ENCODE measurements at regions not wholly inside any gene's neighbourhood (a gene's known extent, or its start where the extent isn't known, plus 50 kb on each side); places are given as distances from the start of the nearest gene placed in this dataset.

GRCh38 chr17:15119968-15120367 is 145.2 kb downstream of the PMP22 start:
- H3K9ac ChIP-seq (ENCODE audit: low read length in 5 of 5) = no peak overlapping the region
- peaks cover 0 to 7% (median 3%) of the 10 kb centered on the region in 5 donors for H3K27me3 ChIP-seq (ENCODE audit: control insufficient read depth in 5 of 5, insufficient read depth in 4 of 5, low read length in 5 of 5)
- H3K27ac ChIP-seq (ENCODE audit: low read depth, low read length) = no peak overlapping the region
- no peaks in the 10 kb centered on the region for H3K36me3 ChIP-seq (ENCODE audit: control insufficient read depth in 5 of 5, insufficient read depth in 5 of 5, low read length in 5 of 5)
- H3K4me1 ChIP-seq (ENCODE audit: control insufficient read depth in 5 of 5, insufficient read depth in 5 of 5, low read length in 5 of 5) = peaks cover 0 to 6% (median 0%) of the 10 kb centered on the region in 5 donors
- H3K4me3 ChIP-seq (ENCODE audit: low read depth in 1 of 5, low read length in 5 of 5) = no peak overlapping the region
- H3K9me3 ChIP-seq (ENCODE audit: control insufficient read depth in 5 of 5, low read length in 5 of 5) = peaks cover 0 to 19% (median 8%) of the 10 kb centered on the region in 5 donors

DNA sequence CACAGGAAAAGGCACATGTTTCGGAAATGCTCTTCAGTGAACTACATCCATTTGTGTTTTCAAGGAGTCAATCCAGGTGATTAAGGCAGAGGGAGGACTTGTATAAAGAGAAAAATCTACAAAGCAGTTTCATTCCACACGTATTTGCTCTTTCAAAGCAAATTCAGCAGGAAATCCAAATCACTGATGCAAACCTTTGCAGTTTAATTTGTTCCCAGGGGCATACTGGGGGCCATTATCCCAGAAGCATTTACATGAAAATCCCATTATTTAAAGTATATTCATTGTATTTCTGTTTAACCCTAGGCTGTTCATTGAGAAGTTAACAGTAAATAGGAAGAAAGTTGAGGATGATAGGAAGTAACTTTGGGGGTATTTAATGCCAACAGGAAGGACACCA is 147.9 kb downstream of the PMP22 start:
- Histone ChIP-seq H3K9me3 (ENCODE audit: control insufficient read depth in 5 of 5, low read length in 5 of 5) (peaks cover 0 to 19% (median 8%) of the 10 kb centered on the region in 5 donors), H3K4me3 (ENCODE audit: low read depth in 1 of 5, low read length in 5 of 5) (no peak overlapping the region), H3K27ac (ENCODE audit: low read depth, low read length) (no peak overlapping the region), H3K4me1 (ENCODE audit: control insufficient read depth in 5 of 5, insufficient read depth in 5 of 5, low read length in 5 of 5) (peaks cover 0 to 6% (median 0%) of the 10 kb centered on the region in 5 donors), H3K36me3 (ENCODE audit: control insufficient read depth in 5 of 5, insufficient read depth in 5 of 5, low read length in 5 of 5) (no peaks in the 10 kb centered on the region), H3K9ac (ENCODE audit: low read length in 5 of 5) (no peak overlapping the region), H3K27me3 (ENCODE audit: control insufficient read depth in 5 of 5, insufficient read depth in 4 of 5, low read length in 5 of 5) (peaks cover 0 to 4% (median 0%) of the 10 kb centered on the region in 5 donors)

GRCh38 chr17:15112846-15113617 is 152.1 kb downstream of the PMP22 start:
- H3K27ac ChIP-seq (ENCODE audit: low read depth, low read length) = no peak overlapping the region
- H3K9ac ChIP-seq (ENCODE audit: low read length in 5 of 5) = no peak overlapping the region
- no peaks in the 10 kb centered on the region for H3K4me1 ChIP-seq (ENCODE audit: control insufficient read depth in 5 of 5, insufficient read depth in 5 of 5, low read length in 5 of 5)
- peaks cover 0 to 19% (median 8%) of the 10 kb centered on the region in 5 donors for H3K9me3 ChIP-seq (ENCODE audit: control insufficient read depth in 5 of 5, low read length in 5 of 5)
- H3K36me3 ChIP-seq (ENCODE audit: control insufficient read depth in 5 of 5, insufficient read depth in 5 of 5, low read length in 5 of 5) = no peaks in the 10 kb centered on the region
- H3K27me3 ChIP-seq (ENCODE audit: control insufficient read depth in 5 of 5, insufficient read depth in 4 of 5, low read length in 5 of 5) = peaks cover 0 to 2% (median 0%) of the 10 kb centered on the region in 5 donors
- H3K4me3 ChIP-seq (ENCODE audit: low read depth in 1 of 5, low read length in 5 of 5) = no peak overlapping the region

- Histone ChIP-seq H3K4me1 (ENCODE audit: control insufficient read depth in 5 of 5, insufficient read depth in 5 of 5, low read length in 5 of 5) (no peaks in the 10 kb centered on the region), H3K9ac (ENCODE audit: low read length in 5 of 5) (no peak overlapping the region), H3K27ac (ENCODE audit: low read depth, low read length) (no peak overlapping the region), H3K36me3 (ENCODE audit: control insufficient read depth in 5 of 5, insufficient read depth in 5 of 5, low read length in 5 of 5) (no peaks in the 10 kb centered on the region), H3K9me3 (ENCODE audit: control insufficient read depth in 5 of 5, low read length in 5 of 5) (no peaks in the 10 kb centered on the region), H3K4me3 (ENCODE audit: low read depth in 1 of 5, low read length in 5 of 5) (no peak overlapping the region), H3K27me3 (ENCODE audit: control insufficient read depth in 5 of 5, insufficient read depth in 4 of 5, low read length in 5 of 5) (no peaks in the 10 kb centered on the region)
These were observed 155.5 kb downstream of the PMP22 start for GRCh38 chr17:15109608-15110007.

- H3K27me3 ChIP-seq (ENCODE audit: control insufficient read depth in 5 of 5, insufficient read depth in 4 of 5, low read length in 5 of 5) = no peaks in the 10 kb centered on the region
- no peaks in the 10 kb centered on the region for H3K4me1 ChIP-seq (ENCODE audit: control insufficient read depth in 5 of 5, insufficient read depth in 5 of 5, low read length in 5 of 5)
- no peaks in the 10 kb centered on the region for H3K36me3 ChIP-seq (ENCODE audit: control insufficient read depth in 5 of 5, insufficient read depth in 5 of 5, low read length in 5 of 5)
- no peaks in the 10 kb centered on the region for H3K9me3 ChIP-seq (ENCODE audit: control insufficient read depth in 5 of 5, low read length in 5 of 5)
- H3K9ac ChIP-seq (ENCODE audit: low read length in 5 of 5) = no peak overlapping the region
- no peak overlapping the region for H3K4me3 ChIP-seq (ENCODE audit: low read depth in 1 of 5, low read length in 5 of 5)
- H3K27ac ChIP-seq (ENCODE audit: low read depth, low read length) = no peak overlapping the region
These were observed 156.1 kb downstream of the PMP22 start for GRCh38 chr17:15108992-15109391.

DNA sequence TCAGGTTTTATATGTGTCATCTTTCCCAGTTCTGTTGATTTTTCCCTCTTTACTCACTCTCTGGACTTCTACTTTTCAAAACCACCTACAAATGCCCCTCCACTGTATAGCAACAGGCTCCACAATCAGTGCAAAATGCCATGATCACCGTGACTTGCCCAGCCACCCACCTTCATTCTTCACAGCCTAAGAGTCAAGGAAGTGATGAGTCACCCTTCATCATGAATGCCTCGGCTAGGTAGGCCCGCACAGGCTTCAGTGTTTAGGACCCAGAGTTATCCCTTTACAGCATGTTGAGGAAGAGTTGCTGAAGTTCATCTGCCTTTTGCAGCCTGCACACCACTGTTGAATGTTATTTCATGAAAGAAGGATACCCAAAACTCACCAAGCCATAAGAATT is 158.6 kb downstream of the PMP22 start:
- H3K4me1 ChIP-seq (ENCODE audit: control insufficient read depth in 5 of 5, insufficient read depth in 5 of 5, low read length in 5 of 5) = no peaks in the 10 kb centered on the region

DNA sequence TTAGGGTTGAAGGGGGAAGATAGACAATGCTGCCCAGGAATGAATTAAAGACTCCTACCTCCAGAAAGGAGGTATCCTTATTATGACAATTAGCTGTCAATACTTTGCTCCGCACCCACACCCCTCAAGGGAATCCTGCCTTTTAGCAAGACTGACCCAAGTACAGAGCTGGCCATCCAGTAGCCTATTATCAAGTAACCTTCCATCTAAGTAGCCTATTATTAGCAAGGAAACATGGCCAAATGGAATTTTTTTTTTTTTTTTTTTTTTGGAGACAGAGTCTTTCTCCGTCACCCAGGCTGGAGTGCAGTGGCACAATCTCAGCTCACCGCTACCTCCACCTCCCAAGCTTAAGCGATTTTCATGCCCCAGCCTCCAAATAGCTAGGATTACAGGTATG is 161.3 kb downstream of the PMP22 start:
- H3K36me3 ChIP-seq (ENCODE audit: control insufficient read depth in 5 of 5, insufficient read depth in 5 of 5, low read length in 5 of 5) = no peaks in the 10 kb centered on the region
- H3K9ac ChIP-seq (ENCODE audit: low read length in 5 of 5) = no peak overlapping the region
- H3K27ac ChIP-seq (ENCODE audit: low read depth, low read length) = no peak overlapping the region
- peaks cover 0 to 3% (median 0%) of the 10 kb centered on the region in 5 donors for H3K27me3 ChIP-seq (ENCODE audit: control insufficient read depth in 5 of 5, insufficient read depth in 4 of 5, low read length in 5 of 5)
- no peaks in the 10 kb centered on the region for H3K9me3 ChIP-seq (ENCODE audit: control insufficient read depth in 5 of 5, low read length in 5 of 5)
- H3K4me3 ChIP-seq (ENCODE audit: low read depth in 1 of 5, low read length in 5 of 5) = no peak overlapping the region
- no peaks in the 10 kb centered on the region for H3K4me1 ChIP-seq (ENCODE audit: control insufficient read depth in 5 of 5, insufficient read depth in 5 of 5, low read length in 5 of 5)

More for the DNA sequence above, 158.6 kb downstream of the PMP22 start:
- no peaks in the 10 kb centered on the region for H3K36me3 ChIP-seq (ENCODE audit: control insufficient read depth in 5 of 5, insufficient read depth in 5 of 5, low read length in 5 of 5)
- H3K4me3 ChIP-seq (ENCODE audit: low read depth in 1 of 5, low read length in 5 of 5) = no peak overlapping the region
- H3K27me3 ChIP-seq (ENCODE audit: control insufficient read depth in 5 of 5, insufficient read depth in 4 of 5, low read length in 5 of 5) = peaks cover 0 to 3% (median 0%) of the 10 kb centered on the region in 5 donors
- no peak overlapping the region for H3K27ac ChIP-seq (ENCODE audit: low read depth, low read length)
- H3K9ac ChIP-seq (ENCODE audit: low read length in 5 of 5) = no peak overlapping the region
- H3K9me3 ChIP-seq (ENCODE audit: control insufficient read depth in 5 of 5, low read length in 5 of 5) = no peaks in the 10 kb centered on the region

- Histone ChIP-seq H3K4me1 (ENCODE audit: control insufficient read depth in 5 of 5, insufficient read depth in 5 of 5, low read length in 5 of 5) (no peaks in the 10 kb centered on the region), H3K27ac (ENCODE audit: low read depth, low read length) (no peak overlapping the region), H3K4me3 (ENCODE audit: low read depth in 1 of 5, low read length in 5 of 5) (no peak overlapping the region), H3K36me3 (ENCODE audit: control insufficient read depth in 5 of 5, insufficient read depth in 5 of 5, low read length in 5 of 5) (no peaks in the 10 kb centered on the region), H3K9ac (ENCODE audit: low read length in 5 of 5) (no peak overlapping the region), H3K27me3 (ENCODE audit: control insufficient read depth in 5 of 5, insufficient read depth in 4 of 5, low read length in 5 of 5) (peaks cover 0 to 3% (median 0%) of the 10 kb centered on the region in 5 donors), H3K9me3 (ENCODE audit: control insufficient read depth in 5 of 5, low read length in 5 of 5) (no peaks in the 10 kb centered on the region)
These were observed 164.0 kb downstream of the PMP22 start for GRCh38 chr17:15101175-15101574.

- Histone ChIP-seq H3K27me3 (ENCODE audit: control insufficient read depth in 5 of 5, insufficient read depth in 4 of 5, low read length in 5 of 5) (no peaks in the 10 kb centered on the region), H3K4me1 (ENCODE audit: control insufficient read depth in 5 of 5, insufficient read depth in 5 of 5, low read length in 5 of 5) (no peaks in the 10 kb centered on the region), H3K4me3 (ENCODE audit: low read depth in 1 of 5, low read length in 5 of 5) (no peak overlapping the region), H3K9ac (ENCODE audit: low read length in 5 of 5) (no peak overlapping the region), H3K9me3 (ENCODE audit: control insufficient read depth in 5 of 5, low read length in 5 of 5) (no peaks in the 10 kb centered on the region), H3K27ac (ENCODE audit: low read depth, low read length) (no peak overlapping the region), H3K36me3 (ENCODE audit: control insufficient read depth in 5 of 5, insufficient read depth in 5 of 5, low read length in 5 of 5) (no peaks in the 10 kb centered on the region)
These were observed 168.6 kb downstream of the PMP22 start for GRCh38 chr17:15096511-15096910.

GRCh38 chr17:15095935-15096334 is 169.2 kb downstream of the PMP22 start:
- H3K9ac ChIP-seq (ENCODE audit: low read length in 5 of 5) = no peak overlapping the region
- no peak overlapping the region for H3K27ac ChIP-seq (ENCODE audit: low read depth, low read length)
- H3K4me3 ChIP-seq (ENCODE audit: low read depth in 1 of 5, low read length in 5 of 5) = no peak overlapping the region
- H3K4me1 ChIP-seq (ENCODE audit: control insufficient read depth in 5 of 5, insufficient read depth in 5 of 5, low read length in 5 of 5) = no peaks in the 10 kb centered on the region
- H3K36me3 ChIP-seq (ENCODE audit: control insufficient read depth in 5 of 5, insufficient read depth in 5 of 5, low read length in 5 of 5) = no peaks in the 10 kb centered on the region
- H3K27me3 ChIP-seq (ENCODE audit: control insufficient read depth in 5 of 5, insufficient read depth in 4 of 5, low read length in 5 of 5) = no peaks in the 10 kb centered on the region
- no peaks in the 10 kb centered on the region for H3K9me3 ChIP-seq (ENCODE audit: control insufficient read depth in 5 of 5, low read length in 5 of 5)

Measured in subcutaneous abdominal adipose tissue (tissue), 5 donors.